ENCODE measurements at regions not wholly inside any gene's neighbourhood (a gene's known extent, or its start where the extent isn't known, plus 50 kb on each side); places are given as distances from the start of the nearest gene placed in this dataset.

DNA sequence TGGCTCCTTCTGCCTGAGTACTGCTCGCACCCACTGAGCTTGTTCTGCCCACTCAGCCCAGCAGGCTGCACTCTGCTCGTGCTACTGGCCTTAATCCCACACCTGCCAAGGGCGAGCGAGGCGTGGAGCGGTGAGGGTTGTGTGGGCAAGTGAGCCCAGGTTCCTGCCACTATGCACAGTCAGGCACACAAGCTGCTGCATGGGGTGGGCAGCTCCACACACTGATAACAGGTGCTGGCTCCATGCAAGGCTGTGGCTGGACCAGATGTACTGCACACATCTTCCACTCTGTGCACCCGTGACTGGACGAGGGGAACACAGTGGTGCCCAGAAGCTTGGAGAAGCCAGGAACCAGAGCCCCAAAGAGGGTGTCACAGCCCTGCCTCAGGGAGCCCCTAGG lies 184.3 kb upstream of the NUDT6 start:
- TF ChIP-seq, protein P1, sequence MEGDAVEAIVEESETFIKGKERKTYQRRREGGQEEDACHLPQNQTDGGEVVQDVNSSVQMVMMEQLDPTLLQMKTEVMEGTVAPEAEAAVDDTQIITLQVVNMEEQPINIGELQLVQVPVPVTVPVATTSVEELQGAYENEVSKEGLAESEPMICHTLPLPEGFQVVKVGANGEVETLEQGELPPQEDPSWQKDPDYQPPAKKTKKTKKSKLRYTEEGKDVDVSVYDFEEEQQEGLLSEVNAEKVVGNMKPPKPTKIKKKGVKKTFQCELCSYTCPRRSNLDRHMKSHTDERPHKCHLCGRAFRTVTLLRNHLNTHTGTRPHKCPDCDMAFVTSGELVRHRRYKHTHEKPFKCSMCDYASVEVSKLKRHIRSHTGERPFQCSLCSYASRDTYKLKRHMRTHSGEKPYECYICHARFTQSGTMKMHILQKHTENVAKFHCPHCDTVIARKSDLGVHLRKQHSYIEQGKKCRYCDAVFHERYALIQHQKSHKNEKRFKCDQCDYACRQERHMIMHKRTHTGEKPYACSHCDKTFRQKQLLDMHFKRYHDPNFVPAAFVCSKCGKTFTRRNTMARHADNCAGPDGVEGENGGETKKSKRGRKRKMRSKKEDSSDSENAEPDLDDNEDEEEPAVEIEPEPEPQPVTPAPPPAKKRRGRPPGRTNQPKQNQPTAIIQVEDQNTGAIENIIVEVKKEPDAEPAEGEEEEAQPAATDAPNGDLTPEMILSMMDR (IDR thresholded peaks at IDR 0.05; ENCODE audit: insufficient read depth, low read depth, low read length, missing control alignments) = no peak
- no peak overlapping the region for H3K4me3 ChIP-seq (ENCODE audit: low read length)
- DNase-seq (ENCODE audit: low read depth) = no peak

DNA sequence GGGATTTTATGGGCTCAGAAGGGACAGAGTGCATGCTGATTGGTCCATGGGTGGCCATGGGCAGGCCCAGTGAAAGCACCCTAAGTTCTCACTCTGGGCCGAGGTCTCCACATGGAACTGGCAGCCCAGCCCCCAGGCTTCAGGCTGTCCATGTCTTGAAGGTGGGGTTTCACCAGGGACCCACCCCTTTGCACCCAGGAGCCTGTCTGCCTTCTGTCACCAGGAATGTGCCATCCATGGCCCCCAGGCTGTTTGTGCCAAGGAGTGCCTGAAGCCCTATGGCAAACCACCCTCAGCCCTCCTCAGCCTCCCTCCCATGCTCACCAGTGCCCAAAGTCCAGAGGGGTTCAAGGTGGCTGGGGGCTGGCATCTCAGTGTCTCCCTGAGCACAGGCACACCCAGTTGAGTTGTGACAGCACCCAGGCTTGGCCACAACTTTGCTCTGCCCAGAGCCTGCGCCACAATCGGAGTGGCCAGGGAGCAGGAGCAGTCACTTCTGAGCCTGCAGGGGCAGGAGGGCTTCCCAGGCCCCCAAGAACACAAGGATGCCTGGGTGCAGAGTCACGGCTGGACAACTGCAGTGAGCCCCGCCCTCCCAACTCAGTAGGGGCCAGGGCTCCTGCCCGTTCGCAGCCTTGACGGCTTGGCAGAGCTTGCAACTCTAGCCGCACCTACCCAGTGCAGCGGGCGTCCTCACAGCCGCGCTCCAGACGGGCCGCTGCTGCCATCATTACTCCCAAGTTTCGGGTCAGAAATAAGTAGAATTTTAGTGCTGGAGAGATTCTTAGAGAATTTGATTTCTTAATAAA lies 185.3 kb upstream of the NUDT6 start:
- TF ChIP-seq, protein P1 (IDR thresholded peaks at IDR 0.05; ENCODE audit: insufficient read depth, low read depth, low read length, missing control alignments) = no peak
- DNase-seq (ENCODE audit: low read depth) = no peak
- H3K4me3 ChIP-seq (ENCODE audit: low read length) = no peak overlapping the region

DNA sequence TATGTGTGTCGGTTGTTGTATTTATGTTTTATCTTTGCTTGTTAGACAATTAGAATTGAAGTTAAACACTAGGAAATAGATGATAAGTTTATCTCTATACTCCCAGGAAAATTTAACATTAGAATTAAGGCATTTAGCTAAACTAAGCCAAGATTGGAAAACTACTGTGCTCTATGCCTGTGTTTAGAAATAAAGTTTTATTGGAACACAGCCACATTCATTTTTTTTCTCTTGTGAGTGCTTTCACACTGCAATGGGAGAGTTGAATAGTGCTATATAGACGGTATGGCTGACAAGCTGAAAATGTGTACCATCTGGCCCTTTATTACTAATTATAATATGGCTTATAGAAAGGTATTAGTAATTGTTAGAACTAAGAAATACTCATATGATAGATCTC lies 186.7 kb upstream of the NUDT6 start:
- no peak overlapping the region for H3K4me3 ChIP-seq (ENCODE audit: low read length)
- DNase-seq (ENCODE audit: low read depth) = no peak
- TF ChIP-seq, protein P1 (IDR thresholded peaks at IDR 0.05; ENCODE audit: insufficient read depth, low read depth, low read length, missing control alignments) = no peak

DNA sequence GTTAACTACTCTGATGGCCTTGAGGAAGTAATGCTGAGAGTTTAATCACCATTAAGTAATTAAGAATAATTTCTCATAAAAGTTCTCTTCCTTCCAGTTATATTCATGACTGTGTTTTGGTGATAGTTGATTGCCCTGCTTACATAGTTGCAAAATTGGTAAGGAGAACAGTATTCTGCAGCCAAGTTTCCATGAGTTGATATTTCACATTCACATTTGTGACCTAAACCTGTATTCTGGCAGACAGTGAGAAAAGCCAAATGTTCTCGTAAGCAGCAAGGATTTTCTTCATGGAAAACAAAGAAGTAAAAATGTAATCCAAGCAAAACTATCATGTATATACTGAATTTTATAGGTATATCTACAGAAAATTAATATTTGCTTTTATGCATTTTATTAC lies 187.8 kb upstream of the NUDT6 start:
- DNase-seq (ENCODE audit: low read depth) = no peak
- TF ChIP-seq, protein P1 (IDR thresholded peaks at IDR 0.05; ENCODE audit: insufficient read depth, low read depth, low read length, missing control alignments) = no peak
- H3K4me3 ChIP-seq (ENCODE audit: low read length) = no peak overlapping the region

DNA sequence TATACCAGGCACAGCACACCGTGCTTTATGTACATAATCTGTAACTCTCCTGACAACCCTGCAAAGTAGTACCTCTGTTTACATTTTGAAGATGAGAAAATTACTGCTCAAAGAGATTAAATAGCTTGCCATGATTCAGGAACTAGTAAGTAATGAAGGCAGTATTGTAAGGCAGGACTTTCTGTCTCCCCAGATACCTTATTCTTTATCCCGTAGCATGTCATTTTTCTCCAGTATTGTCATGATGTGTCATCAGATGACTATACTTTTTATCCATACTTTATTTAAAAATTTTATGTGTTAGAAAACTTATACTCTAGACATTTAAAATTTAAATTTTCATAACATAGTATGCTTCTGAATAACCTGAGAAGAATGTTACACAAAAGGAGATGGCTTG lies 188.3 kb upstream of the NUDT6 start:
- TF ChIP-seq, protein P1 (IDR thresholded peaks at IDR 0.05; ENCODE audit: insufficient read depth, low read depth, low read length, missing control alignments) = no peak
- no peak overlapping the region for H3K4me3 ChIP-seq (ENCODE audit: low read length)
- peak; percentile 39 for DNase-seq (ENCODE audit: low read depth)

DNA sequence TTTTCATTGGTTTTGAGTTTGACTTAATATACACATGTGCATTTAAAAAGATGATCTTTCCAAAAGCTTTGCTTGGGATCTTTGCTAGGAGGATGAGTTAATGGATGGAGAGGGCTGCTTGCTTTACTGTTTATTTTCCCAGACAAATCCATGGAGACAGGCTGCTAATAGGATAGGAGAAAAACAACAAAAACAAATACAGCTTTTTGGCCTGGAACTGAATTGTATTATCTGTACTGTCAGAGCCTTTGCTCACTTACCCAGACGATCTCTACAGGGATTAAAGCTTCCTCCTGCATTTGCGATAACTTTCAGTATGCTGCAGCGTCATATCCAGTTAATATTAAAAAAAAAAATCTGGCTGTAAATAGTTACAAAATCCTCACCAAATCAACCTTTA lies 190.8 kb upstream of the NUDT6 start:
- no peak for DNase-seq (ENCODE audit: low read depth)
- H3K4me3 ChIP-seq (ENCODE audit: low read length) = no peak overlapping the region
- TF ChIP-seq, protein P1 (IDR thresholded peaks at IDR 0.05; ENCODE audit: insufficient read depth, low read depth, low read length, missing control alignments) = no peak

Measured in epithelial cell of esophagus (primary cell).